GM12892 (cell line): ENCODE measurements at regions not wholly inside any gene's neighbourhood (a gene's known extent, or its start where the extent isn't known, plus 50 kb on each side); places are given as distances from the start of the nearest gene placed in this dataset.

ENCODE experiments used
- POLR2A ChIP-seq: IDR thresholded peaks from 2 replicates; pipeline ENCODE4 v1.6.1; 2011; ENCODE audit warnings: low read depth, low read length, control low read depth
- POLR2AphosphoS5 ChIP-seq: IDR thresholded peaks from 2 replicates; pipeline ENCODE4 v1.6.1; 2011; ENCODE audit warnings: low read depth, low read length, control low read depth

DNA sequence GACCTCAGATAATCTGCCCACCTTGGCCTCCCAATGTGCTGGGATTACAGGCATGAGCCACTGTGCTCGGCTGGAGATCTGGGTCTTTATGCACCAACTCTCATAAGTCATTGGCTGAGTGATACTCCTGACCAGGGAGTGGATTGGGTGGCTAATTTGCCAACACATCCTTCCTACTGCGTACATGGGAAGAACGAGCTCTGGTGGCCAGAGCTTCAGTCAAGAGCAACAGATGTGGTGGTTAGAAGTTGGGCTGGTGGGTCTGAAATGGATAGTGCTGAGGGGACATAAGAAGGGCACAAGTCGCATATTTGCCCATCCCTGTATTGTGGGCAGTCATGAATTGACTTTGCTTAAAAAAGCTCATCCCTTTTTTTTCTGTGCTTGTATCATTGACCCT is 74.1 kb upstream of the AMPD3 start:
- TF ChIP-seq POLR2A = no peak
- TF ChIP-seq POLR2AphosphoS5 = no peak
